ENCODE measurements at regions not wholly inside any gene's neighbourhood (a gene's known extent, or its start where the extent isn't known, plus 50 kb on each side); places are given as distances from the start of the nearest gene placed in this dataset.

DNA sequence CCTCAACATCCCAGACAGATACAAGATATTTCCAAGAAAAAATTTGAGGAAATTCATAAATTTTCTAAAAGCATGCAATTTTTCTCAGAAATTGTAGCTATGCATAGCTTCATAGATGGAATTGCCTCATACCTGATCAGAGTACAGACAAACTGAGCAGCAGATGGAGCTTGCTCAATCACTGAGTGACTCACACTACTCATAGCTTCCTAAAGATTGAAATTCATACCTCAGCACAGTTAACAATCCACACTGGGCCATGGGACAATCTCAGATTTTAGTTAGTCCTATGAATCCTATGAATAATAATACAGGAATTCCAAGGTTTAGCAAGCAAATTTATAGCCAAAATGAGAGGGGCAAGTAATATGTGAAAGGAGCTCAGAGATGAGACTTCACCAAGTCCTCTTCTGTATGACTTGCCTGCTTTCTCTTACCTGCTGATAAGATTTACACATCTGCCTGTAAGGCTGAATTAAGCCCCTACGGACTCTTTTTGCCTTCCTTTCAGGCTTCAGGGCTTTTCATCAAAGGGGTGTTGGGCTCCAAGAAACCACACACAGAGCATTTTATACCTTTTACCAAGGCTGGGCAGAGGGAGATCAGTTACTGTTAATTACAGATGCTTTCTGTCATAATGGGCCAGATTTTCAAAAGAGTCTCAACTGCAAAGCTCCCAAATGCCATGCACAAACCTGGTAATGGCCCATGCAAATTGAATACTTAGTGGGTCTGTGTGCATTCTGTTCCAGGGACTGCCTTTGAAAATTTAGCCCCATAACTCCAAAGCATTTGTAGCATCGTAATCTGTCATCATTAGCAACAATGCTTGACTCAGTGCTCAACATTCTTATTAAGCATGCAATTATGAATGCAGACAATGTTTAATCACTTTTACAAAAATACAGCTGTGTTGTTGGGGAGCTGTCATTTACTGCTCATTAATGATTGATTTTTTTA lies 439.3 kb downstream of the DTWD2 start:
- intact Hi-C loops (cut with micrococcal nuclease), result no loop called here
- no peak for DNase-seq
- Histone ChIP-seq H3K4me3 (ENCODE audit: low read length) (no peak overlapping the region), H3K9me3 (ENCODE audit: control insufficient read depth, insufficient read depth, low read length) (no peaks in the 10 kb centered on the region), H3K4me1 (ENCODE audit: control insufficient read depth, insufficient read depth, low read length) (no peaks in the 10 kb centered on the region), H3K27me3 (ENCODE audit: control insufficient read depth, insufficient read depth, low read length) (no peaks in the 10 kb centered on the region), H3K27ac (ENCODE audit: low read length) (no peak overlapping the region), H3K36me3 (ENCODE audit: control insufficient read depth, insufficient read depth, low read length) (no peaks in the 10 kb centered on the region)
- H3K4me1 Mint-ChIP-seq, result no peaks in the 10 kb centered on the region
- TF ChIP-seq, protein P1, sequence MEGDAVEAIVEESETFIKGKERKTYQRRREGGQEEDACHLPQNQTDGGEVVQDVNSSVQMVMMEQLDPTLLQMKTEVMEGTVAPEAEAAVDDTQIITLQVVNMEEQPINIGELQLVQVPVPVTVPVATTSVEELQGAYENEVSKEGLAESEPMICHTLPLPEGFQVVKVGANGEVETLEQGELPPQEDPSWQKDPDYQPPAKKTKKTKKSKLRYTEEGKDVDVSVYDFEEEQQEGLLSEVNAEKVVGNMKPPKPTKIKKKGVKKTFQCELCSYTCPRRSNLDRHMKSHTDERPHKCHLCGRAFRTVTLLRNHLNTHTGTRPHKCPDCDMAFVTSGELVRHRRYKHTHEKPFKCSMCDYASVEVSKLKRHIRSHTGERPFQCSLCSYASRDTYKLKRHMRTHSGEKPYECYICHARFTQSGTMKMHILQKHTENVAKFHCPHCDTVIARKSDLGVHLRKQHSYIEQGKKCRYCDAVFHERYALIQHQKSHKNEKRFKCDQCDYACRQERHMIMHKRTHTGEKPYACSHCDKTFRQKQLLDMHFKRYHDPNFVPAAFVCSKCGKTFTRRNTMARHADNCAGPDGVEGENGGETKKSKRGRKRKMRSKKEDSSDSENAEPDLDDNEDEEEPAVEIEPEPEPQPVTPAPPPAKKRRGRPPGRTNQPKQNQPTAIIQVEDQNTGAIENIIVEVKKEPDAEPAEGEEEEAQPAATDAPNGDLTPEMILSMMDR (IDR thresholded peaks at IDR 0.05), result no peak
- no peak overlapping the region for H3K4me3 Mint-ChIP-seq
- H3K36me3 Mint-ChIP-seq, result no peaks in the 10 kb centered on the region
- no peak for ATAC-seq
- H3K27ac Mint-ChIP-seq, result no peak overlapping the region
- peaks cover 2 to 7% of the 10 kb centered on the region in 2 donors for H3K9me3 Mint-ChIP-seq
- WGBS (ENCODE audit: insufficient coverage), result 81% methylated on average over 2 of the region's 2 CpGs
- no peaks in the 10 kb centered on the region for H3K27me3 Mint-ChIP-seq (ENCODE audit: low read depth in 2 of 2)

DNA sequence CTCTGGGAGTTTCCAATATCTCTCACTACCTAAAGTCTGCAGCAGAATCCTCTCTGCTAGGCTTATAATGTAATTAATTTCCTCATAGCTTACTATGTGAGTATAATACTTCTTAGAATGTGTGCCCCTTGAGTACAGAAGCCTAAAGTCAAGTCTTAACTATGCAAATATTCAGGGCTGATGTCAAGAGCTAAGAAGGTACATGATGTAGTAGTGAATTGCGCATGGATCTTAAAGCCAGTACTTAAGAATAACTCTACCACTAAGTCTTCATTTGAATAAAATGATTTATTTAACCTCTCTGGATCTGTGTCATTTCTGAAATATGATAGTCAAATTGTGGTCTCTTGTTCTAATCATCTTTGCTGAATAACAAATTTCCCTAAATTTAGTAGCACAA lies 442.9 kb downstream of the DTWD2 start:
- Histone ChIP-seq H3K9me3 (ENCODE audit: control insufficient read depth, insufficient read depth, low read length) (no peaks in the 10 kb centered on the region), H3K36me3 (ENCODE audit: control insufficient read depth, insufficient read depth, low read length) (no peaks in the 10 kb centered on the region), H3K27ac (ENCODE audit: low read length) (no peak overlapping the region), H3K4me3 (ENCODE audit: low read length) (no peak overlapping the region), H3K4me1 (ENCODE audit: control insufficient read depth, insufficient read depth, low read length) (no peaks in the 10 kb centered on the region), H3K27me3 (ENCODE audit: control insufficient read depth, insufficient read depth, low read length) (no peaks in the 10 kb centered on the region)
- DNase-seq, result no peak
- no CpG with 5 or more reads among the region's 1 CpG for WGBS (ENCODE audit: insufficient coverage)
- TF ChIP-seq, protein P1 (IDR thresholded peaks at IDR 0.05), result no peak
- Mint-ChIP-seq H3K27ac (no peak overlapping the region), H3K9me3 (peaks cover 2 to 3% of the 10 kb centered on the region in 2 donors), H3K4me3 (no peak overlapping the region), H3K4me1 (no peaks in the 10 kb centered on the region), H3K36me3 (no peaks in the 10 kb centered on the region), H3K27me3 (ENCODE audit: low read depth in 2 of 2) (no peaks in the 10 kb centered on the region)
- ATAC-seq, result no peak
- intact Hi-C loops (cut with micrococcal nuclease), result no loop called here

DNA sequence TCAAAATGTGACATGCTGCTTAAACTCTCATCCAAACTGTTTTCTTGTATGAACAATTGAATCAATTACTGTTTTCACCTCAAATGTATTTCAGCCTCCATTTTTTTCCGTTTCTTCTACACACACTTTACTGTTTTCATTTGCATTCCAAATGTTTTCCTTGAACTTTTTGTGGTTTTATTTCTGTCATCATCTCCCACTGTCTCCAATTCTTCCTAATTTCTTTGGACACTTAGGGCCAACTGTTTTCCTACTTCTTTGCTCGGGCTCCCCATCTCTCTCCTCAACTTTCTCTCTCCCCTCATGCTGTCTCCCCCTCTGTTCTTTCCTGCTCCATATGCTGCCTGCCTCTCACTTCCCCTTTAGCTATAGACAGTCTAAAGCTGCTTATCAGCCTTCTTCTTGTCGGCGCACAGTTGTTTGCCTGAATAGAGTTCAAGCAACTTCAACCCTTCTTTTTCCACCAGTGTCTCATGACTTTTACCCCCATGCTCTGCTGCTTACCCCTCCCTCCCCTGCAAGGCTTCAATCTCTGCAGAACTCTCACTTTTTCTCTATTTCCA lies 443.4 kb downstream of the DTWD2 start:
- TF ChIP-seq, protein P1 (IDR thresholded peaks at IDR 0.05), result no peak
- peaks cover 2 to 3% of the 10 kb centered on the region in 2 donors for H3K9me3 Mint-ChIP-seq
- no peak for ATAC-seq
- no peaks in the 10 kb centered on the region for H3K36me3 Mint-ChIP-seq
- H3K27me3 ChIP-seq (ENCODE audit: control insufficient read depth, insufficient read depth, low read length), result no peaks in the 10 kb centered on the region
- no peak overlapping the region for H3K4me3 ChIP-seq (ENCODE audit: low read length)
- no peak for DNase-seq
- H3K27ac Mint-ChIP-seq, result no peak overlapping the region
- H3K4me3 Mint-ChIP-seq, result no peak overlapping the region
- no peak overlapping the region for H3K27ac ChIP-seq (ENCODE audit: low read length)
- 34% methylated on average over 4 of the region's 4 CpGs for WGBS (ENCODE audit: insufficient coverage)
- H3K9me3 ChIP-seq (ENCODE audit: control insufficient read depth, insufficient read depth, low read length), result no peaks in the 10 kb centered on the region
- no peaks in the 10 kb centered on the region for H3K4me1 Mint-ChIP-seq
- intact Hi-C loops (cut with micrococcal nuclease), result no loop called here
- no peaks in the 10 kb centered on the region for H3K36me3 ChIP-seq (ENCODE audit: control insufficient read depth, insufficient read depth, low read length)
- no peaks in the 10 kb centered on the region for H3K27me3 Mint-ChIP-seq (ENCODE audit: low read depth in 2 of 2)
- no peaks in the 10 kb centered on the region for H3K4me1 ChIP-seq (ENCODE audit: control insufficient read depth, insufficient read depth, low read length)
